Globus pallidus (tissue), 1 donor: ENCODE measurements at regions not wholly inside any gene's neighbourhood (a gene's known extent, or its start where the extent isn't known, plus 50 kb on each side); places are given as distances from the start of the nearest gene placed in this dataset.
"Not testable (repeated sequence)": the region's sequence is repeated elsewhere in the genome, so short reads cannot be mapped to it uniquely, and the experiment has no call there.

Experiments
- DNase-seq: peaks from one replicate; pipeline ENCODE4 v3.0.0-alpha.2; 2015; ENCODE audit warnings: low spot score

GRCh38 chr20:22529150-22530019 lies 55.0 kb downstream of the FOXA2 start:
- DNase-seq, result no peak

- no peak for DNase-seq
Measured at GRCh38 chr20:22526512-22527012, 57.8 kb downstream of the FOXA2 start.

- DNase-seq, result no peak
Measured at GRCh38 chr20:22525821-22526220, 58.6 kb downstream of the FOXA2 start.

- DNase-seq, result no peak
Measured at GRCh38 chr20:22525069-22525820, 59.1 kb downstream of the FOXA2 start.

- DNase-seq, result no peak
Measured at GRCh38 chr20:22524393-22525015, 59.9 kb downstream of the FOXA2 start.

GRCh38 chr20:22523499-22524392 lies 60.6 kb downstream of the FOXA2 start:
- DNase-seq, result no peak

GRCh38 chr20:22523128-22523498 lies 61.3 kb downstream of the FOXA2 start:
- no peak for DNase-seq

- no peak for DNase-seq
Measured at GRCh38 chr20:22522701-22523100, 61.7 kb downstream of the FOXA2 start.

- not testable (repeated sequence) for DNase-seq
Measured at GRCh38 chr20:22521940-22522339, 62.4 kb downstream of the FOXA2 start.

GRCh38 chr20:22520381-22520780 lies 64.0 kb downstream of the FOXA2 start:
- no peak for DNase-seq

- no peak for DNase-seq
Measured at GRCh38 chr20:22515264-22515663, 69.1 kb downstream of the FOXA2 start.

- no peak for DNase-seq
Measured at GRCh38 chr20:22513574-22513973, 70.8 kb downstream of the FOXA2 start.

- DNase-seq, result no peak
Measured at GRCh38 chr20:22512911-22513489, 71.4 kb downstream of the FOXA2 start.

GRCh38 chr20:22511943-22512910 lies 72.1 kb downstream of the FOXA2 start:
- no peak for DNase-seq

- no peak for DNase-seq
Measured at GRCh38 chr20:22509843-22510147, 74.6 kb downstream of the FOXA2 start.

- no peak for DNase-seq
Measured at GRCh38 chr20:22509090-22509842, 75.1 kb downstream of the FOXA2 start.

GRCh38 chr20:22508426-22508825 lies 75.9 kb downstream of the FOXA2 start:
- DNase-seq, result no peak

GRCh38 chr20:22507240-22507961 lies 77.0 kb downstream of the FOXA2 start:
- no peak for DNase-seq

GRCh38 chr20:22506827-22507226 lies 77.5 kb downstream of the FOXA2 start:
- DNase-seq, result no peak
